ENCODE measurements at regions not wholly inside any gene's neighbourhood (a gene's known extent, or its start where the extent isn't known, plus 50 kb on each side); places are given as distances from the start of the nearest gene placed in this dataset.

DNA sequence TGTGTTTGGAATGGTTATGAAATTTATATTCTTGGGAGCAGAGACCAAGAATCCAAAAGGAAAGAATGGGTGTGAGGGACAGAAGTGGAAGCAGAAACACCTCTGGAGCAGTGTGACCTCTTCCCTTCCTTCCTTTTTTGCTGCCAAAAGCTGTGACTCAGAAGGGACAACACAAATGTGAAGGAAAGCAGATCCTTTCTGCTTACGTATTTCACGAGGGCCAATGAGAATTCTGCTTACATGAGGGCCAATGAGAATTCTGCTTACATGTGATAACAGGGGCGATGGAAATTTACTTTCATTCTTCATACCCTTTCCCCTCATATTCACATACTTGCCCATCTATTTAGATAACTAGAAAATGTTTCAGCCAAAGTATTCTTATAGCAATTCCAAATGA lies 404.6 kb downstream of the PRDM5 start:
- TF ChIP-seq POLR2A (IDR thresholded peaks at IDR 0.05; ENCODE audit: low read depth, low read length) (no peak), POLR2AphosphoS5 (IDR thresholded peaks at IDR 0.05; ENCODE audit: low read depth, low read length) (no peak)

Data from GM12892 (cell line).